H1 (cell line): ENCODE measurements at regions not wholly inside any gene's neighbourhood (a gene's known extent, or its start where the extent isn't known, plus 50 kb on each side); places are given as distances from the start of the nearest gene placed in this dataset.

Experiments used
- CTCF ChIA-PET: fragments of 300-600 bp; sonication (Branson Sonifier 250); formaldehyde crosslinking; loops from one replicate; lab custom pipeline; 2021; ENCODE audit not compliant: partially characterized antibody; lab: Charles Lee
- POLR2A ChIA-PET: fragments of 300-600 bp; sonication (Branson Sonifier 250); formaldehyde crosslinking; loops from one replicate; lab custom pipeline; 2021; ENCODE audit warnings: inconsistent platforms; ENCODE audit not compliant: partially characterized antibody; lab: Charles Lee
- DNase-seq, 2 experiments: peaks; one replicate each; pipeline versions ENCODE4 v3.0.0 to v3.0.0-alpha.2; 2010 to 2022; ENCODE audit warnings: low spot score in 2 of 2, low read depth in 1 of 2, mixed read lengths in 1 of 2
- FAIRE-seq: peaks from 2 replicates; lab custom pipeline; 2011; peaks lifted over from hg19 to GRCh38; lab: Jason Lieb, UNC
- H2AFZ ChIP-seq: 2 replicates; pipeline ENCODE4 v1.8.1; 2012; ENCODE audit warnings: low read length, inconsistent platforms
- H2AK5ac ChIP-seq: 2 replicates; pipeline ENCODE4 v1.6.1; 2013; ENCODE audit warnings: low read depth, low read length
- H2BK120ac ChIP-seq: replicated peaks from 2 replicates; pipeline ENCODE3; 2013; ENCODE audit warnings: low read depth, low read length, inconsistent platforms
- H2BK12ac ChIP-seq: 2 replicates; pipeline ENCODE4 v1.6.1; 2013; ENCODE audit warnings: low read depth, low read length
- H2BK15ac ChIP-seq: 2 replicates; pipeline ENCODE4 v1.6.1; 2013; ENCODE audit warnings: low read length
- H2BK20ac ChIP-seq: 2 replicates; pipeline ENCODE4 v1.6.1; 2013; ENCODE audit warnings: low read length
- H2BK5ac ChIP-seq: 2 replicates; pipeline ENCODE4 v1.6.1; 2013; ENCODE audit warnings: low read depth, low read length
- H3K14ac ChIP-seq: 2 replicates; pipeline ENCODE4 v1.6.1; 2013; ENCODE audit warnings: inconsistent platforms; ENCODE audit not compliant: insufficient read length
- H3K18ac ChIP-seq: 2 replicates; pipeline ENCODE4 v1.6.1; 2013; ENCODE audit warnings: low read length; ENCODE audit errors: extremely low read depth
- H3K23ac ChIP-seq: 2 replicates; pipeline ENCODE4 v1.6.1; 2013; ENCODE audit warnings: inconsistent platforms; ENCODE audit not compliant: insufficient read length
- H3K23me2 ChIP-seq: 2 replicates; pipeline ENCODE4 v1.6.1; 2013; ENCODE audit warnings: low read depth, low read length
- H3K27ac ChIP-seq: 2 replicates; pipeline ENCODE4 v1.6.1; 2011; ENCODE audit warnings: low read depth, low read length, inconsistent platforms
- H3K27me3 ChIP-seq, 4 experiments: replicated peaks in 1 of 4; 1 replicate in 1 of 4; 2 replicates in 3 of 4; pipeline versions ENCODE4 v1.6.1 to v1.8.1; 2011 to 2013; ENCODE audit warnings: low read length in 3 of 4, mild to moderate bottlenecking in 3 of 4, inconsistent platforms in 2 of 4, mixed read lengths in 2 of 4, moderate library complexity in 1 of 4; ENCODE audit not compliant: control insufficient read depth in 3 of 4, insufficient read depth in 3 of 4; ENCODE audit errors: extremely low read depth in 1 of 4
- H3K36me3 ChIP-seq, 4 experiments: 2 replicates each; pipeline versions ENCODE4 v1.6.1 to v1.8.1; 2011 to 2013; ENCODE audit warnings: mild to moderate bottlenecking in 4 of 4, low read length in 3 of 4, moderate library complexity in 2 of 4, control low read depth in 1 of 4, inconsistent platforms in 1 of 4; ENCODE audit not compliant: insufficient read depth in 4 of 4, control insufficient read depth in 2 of 4
- H3K4ac ChIP-seq: replicated peaks from 2 replicates; pipeline ENCODE3; 2013; ENCODE audit warnings: low read length, low read depth, mixed read lengths, inconsistent platforms; ENCODE audit not compliant: insufficient read length
- H3K4me1 ChIP-seq, 4 experiments: replicated peaks in 1 of 4; 1 replicate in 1 of 4; 2 replicates in 3 of 4; pipeline versions ENCODE4 v1.6.1 to v1.8.1; 2011 to 2013; ENCODE audit warnings: low read length in 3 of 4, inconsistent platforms in 2 of 4, mixed read lengths in 1 of 4; ENCODE audit not compliant: insufficient read depth in 4 of 4, control insufficient read depth in 3 of 4
- H3K4me2 ChIP-seq, 2 experiments: 2 replicates each; pipeline versions ENCODE4 v1.6.1 to v1.8.1; 2011 to 2013; ENCODE audit warnings: low read depth in 2 of 2, low read length in 2 of 2, control low read depth in 1 of 2, inconsistent platforms in 1 of 2, mild to moderate bottlenecking in 1 of 2; ENCODE audit not compliant: insufficient read depth in 1 of 2
- H3K4me3 ChIP-seq, 4 experiments: fragments of 200-600, 300-600 bp in 1 of 4; sonication (generic), shearing (Covaris generic), sonication (Bioruptor Twin) in 1 of 4; 2 replicates each; pipeline versions ENCODE4 v1.5.1 to v1.8.1; 2011 to 2016; ENCODE audit warnings: low read length in 4 of 4, low read depth in 3 of 4, control low read depth in 2 of 4, inconsistent platforms in 2 of 4, mild to moderate bottlenecking in 2 of 4, mixed read lengths in 1 of 4, moderate library complexity in 1 of 4; ENCODE audit not compliant: insufficient read depth in 2 of 4; ENCODE audit errors: extremely low read depth in 1 of 4
- H3K56ac ChIP-seq: replicated peaks from 2 replicates; pipeline ENCODE3; 2013; ENCODE audit warnings: low read depth, mild to moderate bottlenecking, mixed read lengths, low read length, inconsistent platforms; ENCODE audit not compliant: insufficient read length
- H3K79me1 ChIP-seq: 2 replicates; pipeline ENCODE4 v1.6.1; 2013; ENCODE audit warnings: low read depth, low read length, control low read depth
- H3K79me2 ChIP-seq, 2 experiments: 2 replicates each; pipeline versions ENCODE4 v1.6.1 to v1.8.1; 2012 to 2013; ENCODE audit warnings: low read length in 2 of 2, mild to moderate bottlenecking in 2 of 2, inconsistent platforms in 1 of 2; ENCODE audit not compliant: insufficient read depth in 2 of 2, control insufficient read depth in 1 of 2
- H3K9ac ChIP-seq, 4 experiments: replicated peaks in 1 of 4; 1 replicate in 1 of 4; 2 replicates in 3 of 4; pipeline versions ENCODE4 v1.6.1 to v1.8.1; 2011 to 2013; ENCODE audit warnings: low read depth in 3 of 4, low read length in 3 of 4, control low read depth in 2 of 4, mild to moderate bottlenecking in 2 of 4, moderate library complexity in 2 of 4, inconsistent platforms in 1 of 4; ENCODE audit errors: extremely low read depth in 1 of 4
- H3K9me3 ChIP-seq, 2 experiments: 2 replicates each; pipeline versions ENCODE4 v1.6.1 to v1.8.1; 2012 to 2013; ENCODE audit warnings: mild to moderate bottlenecking in 2 of 2, moderate library complexity in 2 of 2, control low read depth in 1 of 2, inconsistent platforms in 1 of 2, low read depth in 1 of 2, low read length in 1 of 2, mixed read lengths in 1 of 2; ENCODE audit not compliant: insufficient read depth in 2 of 2
- H4K20me1 ChIP-seq, 2 experiments: replicated peaks in 1 of 2; 2 replicates each; pipeline versions ENCODE3 to v1.8.1; 2011 to 2013; ENCODE audit warnings: inconsistent platforms in 2 of 2, low read length in 2 of 2, mild to moderate bottlenecking in 1 of 2; ENCODE audit not compliant: insufficient read depth in 2 of 2, control insufficient read depth in 1 of 2
- H4K5ac ChIP-seq: 2 replicates; pipeline ENCODE4 v1.6.1; 2013; ENCODE audit warnings: low read length, low read depth, mixed read lengths, inconsistent platforms; ENCODE audit not compliant: insufficient read length
- H4K8ac ChIP-seq: 2 replicates; pipeline ENCODE4 v1.8.0; 2013; ENCODE audit warnings: mild to moderate bottlenecking, moderate library complexity, low read length, inconsistent platforms; ENCODE audit not compliant: insufficient read depth; ENCODE audit errors: extremely low read depth
- H4K91ac ChIP-seq: replicated peaks from 2 replicates; pipeline ENCODE3; 2013; ENCODE audit warnings: low read length, mixed read lengths, inconsistent platforms; ENCODE audit not compliant: insufficient read length
- ASH2L ChIP-seq: fragments of 200-600, 300-600 bp; sonication (generic); IDR thresholded peaks from one replicate; pipeline ENCODE4 v1.7.1; 2017; ENCODE audit warnings: low read length
- BACH1 ChIP-seq: IDR thresholded peaks from 2 replicates; pipeline ENCODE4 v1.6.1; 2012; ENCODE audit warnings: low read length, improper control_type of control experiment
- BRCA1 ChIP-seq: IDR thresholded peaks from 2 replicates; pipeline ENCODE4 v1.6.1; 2012; ENCODE audit warnings: low read depth, low read length, improper control_type of control experiment
- CHD1 ChIP-seq: IDR thresholded peaks from 2 replicates; pipeline ENCODE4 v1.6.1; 2012; ENCODE audit warnings: low read depth, low read length, improper control_type of control experiment
- EP300 ChIP-seq, 2 experiments: IDR thresholded peaks; 1 replicate in 1 of 2; 2 replicates in 1 of 2; pipeline ENCODE4 v1.6.1; 2011 to 2012; ENCODE audit warnings: low read depth in 2 of 2, low read length in 2 of 2, mild to moderate bottlenecking in 2 of 2, borderline replicate concordance in 1 of 2, inconsistent platforms in 1 of 2, moderate library complexity in 1 of 2
- EZH2 ChIP-seq: fragments of 200-600 bp; sonication (generic); IDR thresholded peaks from 2 replicates; pipeline ENCODE4 v1.7.1; 2012; ENCODE audit warnings: low read depth, mild to moderate bottlenecking, moderate library complexity, low read length, inconsistent platforms; ENCODE audit not compliant: severe bottlenecking
- GABPA ChIP-seq: IDR thresholded peaks from 2 replicates; pipeline ENCODE4 v1.6.1; 2011; ENCODE audit warnings: mild to moderate bottlenecking, low read length, moderate library complexity, borderline replicate concordance; ENCODE audit not compliant: insufficient read depth
- GTF2F1 ChIP-seq: IDR thresholded peaks from 2 replicates; pipeline ENCODE4 v1.6.1; 2012; ENCODE audit warnings: low read depth, low read length, improper control_type of control experiment, borderline replicate concordance
- HDAC6 ChIP-seq: IDR thresholded peaks from one replicate; pipeline ENCODE4 v1.7.1; 2012; ENCODE audit warnings: low read depth, mild to moderate bottlenecking, inconsistent platforms, low read length, moderate library complexity
- JUN ChIP-seq: IDR thresholded peaks from 2 replicates; pipeline ENCODE4 v1.6.1; 2011; ENCODE audit warnings: low read depth, mild to moderate bottlenecking, improper control_type of control experiment, low read length
- KDM4A ChIP-seq: IDR thresholded peaks from one replicate; pipeline ENCODE4 v1.7.1; 2012; ENCODE audit warnings: low read depth, mild to moderate bottlenecking, moderate library complexity, low read length, inconsistent platforms; ENCODE audit not compliant: severe bottlenecking
- KDM5A ChIP-seq: fragments of 200-600 bp; IDR thresholded peaks from 2 replicates; pipeline ENCODE4 v1.7.1; 2012; ENCODE audit warnings: mild to moderate bottlenecking, low read length, inconsistent platforms, mixed read lengths
- RNF2 ChIP-seq: fragments of 200-900, 300-1000 bp; sonication (generic); IDR thresholded peaks from 2 replicates; pipeline ENCODE4 v1.7.1; 2016; ENCODE audit warnings: borderline replicate concordance, low read depth, mild to moderate bottlenecking, antibody characterized with exemption, low read length; ENCODE audit not compliant: poor library complexity, severe bottlenecking; ENCODE audit errors: missing control alignments
- SUZ12 ChIP-seq: fragments of 200-600 bp; sonication (generic); IDR thresholded peaks from 2 replicates; pipeline ENCODE4 v1.6.1; 2012; ENCODE audit warnings: mild to moderate bottlenecking, inconsistent platforms, low read length, moderate library complexity, mixed read lengths
- YY1 ChIP-seq: IDR thresholded peaks from 2 replicates; pipeline ENCODE4 v1.6.1; 2011; ENCODE audit warnings: low read depth, mild to moderate bottlenecking, low read length
- WGBS, 2 experiments: shearing (Covaris generic) in 1 of 2; methylation state at CpG; one replicate each; pipeline versions ENCODE4 v1.1.6 to v1.1.7; 2013 to 2015; ENCODE audit warnings: low lambda C conversion rate in 2 of 2, mixed read lengths in 2 of 2, inconsistent platforms in 1 of 2, low coverage in 1 of 2, missing lambda C conversion rate in 1 of 2; ENCODE audit not compliant: insufficient replicate concordance in 2 of 2, insufficient coverage in 1 of 2, insufficient read length in 1 of 2; ENCODE audit errors: extremely low coverage in 1 of 2, missing lambda C conversion rate in 1 of 2; 5-methylcytosine and 5-hydroxymethylcytosine counted together

GRCh38 chr13:63651394-63651793 lies 2235.7 kb upstream of the PCDH20 start:
- H3K4me3 ChIP-seq = no peak overlapping the region
- FAIRE-seq (no peak), DNase-seq (no peak)
- no peaks in the 10 kb centered on the region for H4K20me1 ChIP-seq
- no peak overlapping the region for H4K5ac ChIP-seq
- H3K9ac ChIP-seq = no peak overlapping the region
- no peaks in the 10 kb centered on the region for H3K79me1 ChIP-seq
- no peak overlapping the region for H2BK120ac ChIP-seq
- H3K27ac ChIP-seq = no peak overlapping the region
- H3K9me3 ChIP-seq = no peaks in the 10 kb centered on the region
- H2BK20ac ChIP-seq = no peak overlapping the region
- H2AFZ ChIP-seq = no peak overlapping the region
- H3K23me2 ChIP-seq = no peaks in the 10 kb centered on the region
- no peak overlapping the region for H3K14ac ChIP-seq
- no peak overlapping the region for H3K4ac ChIP-seq
- no peak overlapping the region for H2BK12ac ChIP-seq
- no peak overlapping the region for H2BK5ac ChIP-seq
- H3K27me3 ChIP-seq = no peaks in the 10 kb centered on the region
- H3K36me3 ChIP-seq = no peaks in the 10 kb centered on the region
- ChIA-PET CTCF (no interaction called here), POLR2A (no interaction called here)
- H4K8ac ChIP-seq = no peak overlapping the region
- no peak overlapping the region for H3K23ac ChIP-seq
- no peaks in the 10 kb centered on the region for H3K79me2 ChIP-seq
- peaks cover 0 to 3% (median 0%) of the 10 kb centered on the region in 4 experiments; a peak in 1 of 7 replicates for H3K4me1 ChIP-seq
- WGBS, 2 experiments = 100% methylated on average over 1 of the region's 1 CpG; no CpG with 5 or more reads in 1 of the 2 experiments
- no peak overlapping the region for H2BK15ac ChIP-seq
- H4K91ac ChIP-seq = no peak overlapping the region
- H2AK5ac ChIP-seq = no peak overlapping the region
- H3K18ac ChIP-seq = no peak overlapping the region
- H3K56ac ChIP-seq = no peak overlapping the region
- no peak overlapping the region for H3K4me2 ChIP-seq
- TF ChIP-seq CHD1 (no peak), KDM5A (no peak), HDAC6 (no peak), SUZ12 (no peak), BACH1 (no peak), JUN (no peak), ASH2L (no peak), GABPA (no peak), YY1 (no peak), KDM4A (no peak), EZH2 (no peak), EP300 (IDR thresholded peaks at IDR 0.05; ENCODE audit: borderline replicate concordance in 1 of 2, low read depth in 2 of 2, low read length in 2 of 2) (no peak), BRCA1 (no peak), GTF2F1 (no peak), RNF2 (no peak)
